MM.1S (cell line): ENCODE measurements at regions not wholly inside any gene's neighbourhood (a gene's known extent, or its start where the extent isn't known, plus 50 kb on each side); places are given as distances from the start of the nearest gene placed in this dataset.

Experiments
- DNase-seq: peaks from one replicate; pipeline ENCODE4 v3.0.0-alpha.2; 2015
- H2AFZ ChIP-seq: fragments of 300-600 bp; sonication (generic); 2 replicates; pipeline ENCODE4 v1.6.0; 2016; ENCODE audit warnings: antibody characterized with exemption, low read length
- H3F3A ChIP-seq: fragments of 300-600 bp; sonication (generic); 2 replicates; pipeline ENCODE4 v1.6.1; 2016; ENCODE audit warnings: mild to moderate bottlenecking, antibody characterized with exemption, low read length, moderate library complexity, mixed read lengths; ENCODE audit not compliant: insufficient read depth
- H3K27ac ChIP-seq: fragments of 300-600 bp; sonication (generic); 2 replicates; pipeline ENCODE4 v1.5.1; 2016; ENCODE audit warnings: mild to moderate bottlenecking, low read length
- H3K27me3 ChIP-seq: fragments of 300-600 bp; sonication (generic); replicated peaks from 2 replicates; pipeline ENCODE4 v1.6.0; 2016; ENCODE audit warnings: low read length; ENCODE audit not compliant: insufficient read depth
- H3K36me3 ChIP-seq: fragments of 300-600 bp; sonication (generic); replicated peaks from 2 replicates; pipeline ENCODE4 v1.6.1; 2016; ENCODE audit warnings: mild to moderate bottlenecking, low read length, mixed read lengths; ENCODE audit not compliant: insufficient read depth
- H3K4me1 ChIP-seq: fragments of 300-600 bp; sonication (generic); 2 replicates; pipeline ENCODE4 v1.6.1; 2016; ENCODE audit warnings: low read length, mixed read lengths
- H3K4me2 ChIP-seq: fragments of 300-600 bp; sonication (generic); 2 replicates; pipeline ENCODE4 v1.6.0; 2016; ENCODE audit warnings: low read depth, low read length
- H3K4me3 ChIP-seq: fragments of 300-600 bp; sonication (generic); 2 replicates; pipeline ENCODE4 v1.5.1; 2016; ENCODE audit warnings: low read length, mixed read lengths
- H3K79me2 ChIP-seq: fragments of 300-600 bp; sonication (generic); 2 replicates; pipeline ENCODE4 v1.6.1; 2016; ENCODE audit warnings: mixed run types, low read length, mixed read lengths
- H3K9ac ChIP-seq: fragments of 300-600 bp; sonication (generic); 2 replicates; pipeline ENCODE4 v1.6.1; 2016; ENCODE audit warnings: low read length, mixed read lengths
- H3K9me2 ChIP-seq: fragments of 300-600 bp; sonication (generic); replicated peaks from 2 replicates; pipeline ENCODE4 v1.6.1; 2016; ENCODE audit warnings: mild to moderate bottlenecking, low read length, mixed read lengths; ENCODE audit not compliant: insufficient read depth
- H3K9me3 ChIP-seq: fragments of 300-600 bp; sonication (generic); replicated peaks from 2 replicates; pipeline ENCODE4 v1.6.1; 2016; ENCODE audit warnings: mild to moderate bottlenecking, low read length, mixed read lengths; ENCODE audit not compliant: insufficient read depth
- H4K20me1 ChIP-seq: fragments of 300-600 bp; sonication (generic); 2 replicates; pipeline ENCODE4 v1.6.1; 2016; ENCODE audit warnings: mild to moderate bottlenecking, low read length, moderate library complexity, mixed read lengths; ENCODE audit not compliant: insufficient read depth
- CTCF ChIP-seq: fragments of 300-600 bp; sonication (generic); IDR thresholded peaks from 2 replicates; pipeline ENCODE4 v1.5.1; 2016; ENCODE audit warnings: antibody characterized with exemption, low read length, mixed read lengths
- EZH2 ChIP-seq: fragments of 300-600 bp; sonication (generic); optimal IDR thresholded peaks from 2 replicates; pipeline ENCODE3; 2017; ENCODE audit warnings: low read depth, mild to moderate bottlenecking, antibody characterized with exemption, low read length, mixed read lengths
- EZH2phosphoT487 ChIP-seq: fragments of 300-600 bp; sonication (generic); IDR thresholded peaks from 2 replicates; pipeline ENCODE4 v1.6.1; 2018; ENCODE audit warnings: antibody characterized with exemption, low read length

GRCh38 chr15:31957581-31957980 lies 72.7 kb upstream of the CHRNA7 start:
- TF ChIP-seq EZH2: no peak
- no peak for TF ChIP-seq CTCF
- H2AFZ ChIP-seq: no peak overlapping the region
- H3K79me2 ChIP-seq: no peaks in the 10 kb centered on the region
- H3K27ac ChIP-seq: no peak overlapping the region
- no peaks in the 10 kb centered on the region for H3F3A ChIP-seq
- no peak overlapping the region for H3K9ac ChIP-seq
- no peak overlapping the region for H3K4me3 ChIP-seq
- H3K9me3 ChIP-seq: no peaks in the 10 kb centered on the region
- no peaks in the 10 kb centered on the region for H3K27me3 ChIP-seq
- no peaks in the 10 kb centered on the region for H3K9me2 ChIP-seq
- no peaks in the 10 kb centered on the region for H3K36me3 ChIP-seq
- no peaks in the 10 kb centered on the region for H3K4me1 ChIP-seq
- H3K4me2 ChIP-seq: no peak overlapping the region
- DNase-seq: no peak
- H4K20me1 ChIP-seq: no peaks in the 10 kb centered on the region

- DNase-seq: no peak
- Histone ChIP-seq H3K4me3 (no peak overlapping the region), H3K4me1 (no peaks in the 10 kb centered on the region), H3K9me2 (no peaks in the 10 kb centered on the region), H3K79me2 (no peaks in the 10 kb centered on the region), H3K27me3 (no peaks in the 10 kb centered on the region), H3K27ac (no peak overlapping the region), H4K20me1 (no peaks in the 10 kb centered on the region), H2AFZ (no peak overlapping the region), H3F3A (no peaks in the 10 kb centered on the region), H3K9me3 (no peaks in the 10 kb centered on the region), H3K9ac (no peak overlapping the region), H3K4me2 (no peak overlapping the region), H3K36me3 (no peaks in the 10 kb centered on the region)
- TF ChIP-seq EZH2 (no peak), CTCF (no peak), EZH2phosphoT487 (no peak)
Measured at GRCh38 chr15:31964586-31965307, 65.6 kb upstream of the CHRNA7 start.

- DNase-seq: no peak
- H3K4me3 ChIP-seq: no peak overlapping the region
- H3K9ac ChIP-seq: no peak overlapping the region
- H3K9me3 ChIP-seq: no peaks in the 10 kb centered on the region
- no peaks in the 10 kb centered on the region for H4K20me1 ChIP-seq
- H3K27me3 ChIP-seq: no peaks in the 10 kb centered on the region
- no peaks in the 10 kb centered on the region for H3F3A ChIP-seq
- H3K9me2 ChIP-seq: no peaks in the 10 kb centered on the region
- H3K79me2 ChIP-seq: no peaks in the 10 kb centered on the region
- H2AFZ ChIP-seq: no peak overlapping the region
- H3K4me1 ChIP-seq: no peaks in the 10 kb centered on the region
- no peak overlapping the region for H3K27ac ChIP-seq
- TF ChIP-seq EZH2 (no peak), CTCF (no peak), EZH2phosphoT487 (no peak)
- no peaks in the 10 kb centered on the region for H3K36me3 ChIP-seq
- no peak overlapping the region for H3K4me2 ChIP-seq
Measured at GRCh38 chr15:31970007-31970406, 60.3 kb upstream of the CHRNA7 start.
